Activated CD8-positive, alpha-beta memory T cell treated with anti-CD3 and anti-CD28 coated beads for 36 hours (primary cell): ENCODE measurements at regions not wholly inside any gene's neighbourhood (a gene's known extent, or its start where the extent isn't known, plus 50 kb on each side); places are given as distances from the start of the nearest gene placed in this dataset.
"Not testable (repeated sequence)": the region's sequence is repeated elsewhere in the genome, so short reads cannot be mapped to it uniquely, and the experiment has no call there.

Source experiments
- CTCF ChIA-PET: fragments of 350-600 bp; sonication (Branson Sonifier 250); formaldehyde crosslinking; loops from one replicate; lab custom pipeline; 2021; ENCODE audit warnings: antibody characterized with exemption; lab: Charles Lee
- POLR2A ChIA-PET: fragments of 350-600 bp; sonication (Branson Sonifier 250); formaldehyde crosslinking; loops from one replicate; lab custom pipeline; 2021; ENCODE audit warnings: antibody characterized with exemption; lab: Charles Lee

DNA sequence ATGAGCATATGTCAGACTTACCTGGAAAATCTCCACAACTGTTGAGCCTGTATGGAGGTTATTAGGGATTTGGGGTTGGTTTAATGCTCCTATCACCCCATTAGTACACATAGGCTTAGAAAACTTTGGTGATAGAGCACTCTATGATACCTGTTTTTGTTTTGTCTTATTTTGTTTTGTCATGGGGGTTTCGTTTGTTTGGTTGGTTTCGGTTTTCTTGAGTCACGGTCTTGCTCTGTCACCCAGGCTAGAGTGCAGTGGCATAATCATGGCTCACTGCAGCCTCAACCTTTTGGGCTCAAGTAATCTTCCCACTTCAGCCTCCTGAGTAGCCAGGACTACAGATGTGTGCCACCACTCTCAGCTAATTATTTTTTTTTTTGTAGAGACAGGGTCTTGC, 70.0 kb downstream of the MZT1 start:
- POLR2A ChIA-PET: no interaction called here
- CTCF ChIA-PET: no interaction called here

GRCh38 chr13:72656357-72656756, 71.1 kb downstream of the MZT1 start:
- POLR2A ChIA-PET: no interaction called here
- CTCF ChIA-PET: no interaction called here

- CTCF ChIA-PET: no interaction called here
- POLR2A ChIA-PET: no interaction called here
Measured at GRCh38 chr13:72653506-72653905, 73.9 kb downstream of the MZT1 start.

DNA sequence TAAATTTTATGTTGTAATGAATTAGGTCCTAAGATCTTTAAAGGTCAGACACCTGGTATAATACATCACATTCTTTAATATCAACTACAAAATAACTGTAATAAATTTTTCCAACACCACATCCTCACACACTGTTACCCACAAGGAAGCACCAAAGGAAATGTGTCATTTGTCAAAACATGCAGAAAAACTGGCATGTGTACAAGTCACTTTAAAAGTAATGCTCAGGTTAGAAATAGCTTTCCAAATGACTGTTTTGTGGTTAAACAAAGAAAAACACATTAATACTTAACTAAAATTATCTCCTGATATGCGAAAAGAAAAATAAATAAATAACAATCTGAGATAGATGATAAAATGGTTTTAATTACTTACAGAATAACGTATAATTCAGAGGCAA, 74.7 kb downstream of the MZT1 start:
- ChIA-PET POLR2A (no interaction called here), CTCF (no interaction called here)

- POLR2A ChIA-PET: no interaction called here
- CTCF ChIA-PET: no interaction called here
Measured at GRCh38 chr13:72651144-72651543, 76.3 kb downstream of the MZT1 start.

GRCh38 chr13:72650051-72650700, 77.3 kb downstream of the MZT1 start:
- ChIA-PET POLR2A (no interaction called here), CTCF (no interaction called here)

DNA sequence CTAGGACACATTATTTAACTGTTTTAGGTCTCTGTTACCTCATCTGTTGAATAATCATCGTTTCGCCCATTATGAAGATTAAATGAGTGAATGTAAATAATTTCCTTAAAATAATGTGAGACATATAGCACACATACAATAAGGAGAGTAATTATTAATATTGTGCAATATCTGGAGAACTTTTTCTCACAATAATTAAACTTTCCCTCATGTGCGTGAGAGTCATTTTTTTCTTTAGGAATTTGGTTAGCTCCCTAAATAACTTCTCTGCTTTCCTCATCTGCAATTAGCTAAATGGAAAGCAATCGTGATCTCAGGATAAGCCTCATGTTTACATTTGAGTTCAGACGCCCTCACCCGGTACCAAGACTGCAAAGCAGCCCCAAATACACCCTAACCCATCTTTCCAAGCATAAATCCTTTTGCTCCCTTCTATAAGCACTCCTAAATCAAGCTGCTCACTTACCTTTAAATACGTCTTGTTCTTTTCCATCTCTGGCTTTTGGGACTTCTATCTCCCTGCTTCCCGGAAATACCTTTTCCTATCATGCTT, 78.8 kb downstream of the MZT1 start:
- ChIA-PET POLR2A (no interaction called here), CTCF (no interaction called here)

DNA sequence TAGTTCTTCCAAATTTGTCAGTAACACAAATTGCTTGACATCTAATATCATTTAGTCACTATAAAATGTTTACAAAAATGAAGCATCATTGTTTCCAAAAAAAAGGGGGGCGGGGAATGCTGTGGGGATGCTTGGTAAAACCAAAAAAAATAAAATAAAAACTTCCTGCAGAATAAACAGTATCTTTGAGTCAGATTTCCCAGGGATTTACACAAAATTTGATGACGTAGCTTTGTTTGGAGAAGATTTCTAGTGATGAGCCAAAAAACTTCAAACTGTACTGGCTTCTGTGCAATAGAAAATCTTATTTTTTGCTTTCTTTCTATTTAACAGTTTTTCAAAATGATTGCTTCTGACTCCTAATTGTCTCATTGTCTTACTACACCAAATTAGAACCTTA, 80.0 kb downstream of the MZT1 start:
- POLR2A ChIA-PET: no interaction called here
- CTCF ChIA-PET: no interaction called here

GRCh38 chr13:72645521-72645920, 81.9 kb downstream of the MZT1 start:
- CTCF ChIA-PET: no interaction called here
- POLR2A ChIA-PET: no interaction called here

DNA sequence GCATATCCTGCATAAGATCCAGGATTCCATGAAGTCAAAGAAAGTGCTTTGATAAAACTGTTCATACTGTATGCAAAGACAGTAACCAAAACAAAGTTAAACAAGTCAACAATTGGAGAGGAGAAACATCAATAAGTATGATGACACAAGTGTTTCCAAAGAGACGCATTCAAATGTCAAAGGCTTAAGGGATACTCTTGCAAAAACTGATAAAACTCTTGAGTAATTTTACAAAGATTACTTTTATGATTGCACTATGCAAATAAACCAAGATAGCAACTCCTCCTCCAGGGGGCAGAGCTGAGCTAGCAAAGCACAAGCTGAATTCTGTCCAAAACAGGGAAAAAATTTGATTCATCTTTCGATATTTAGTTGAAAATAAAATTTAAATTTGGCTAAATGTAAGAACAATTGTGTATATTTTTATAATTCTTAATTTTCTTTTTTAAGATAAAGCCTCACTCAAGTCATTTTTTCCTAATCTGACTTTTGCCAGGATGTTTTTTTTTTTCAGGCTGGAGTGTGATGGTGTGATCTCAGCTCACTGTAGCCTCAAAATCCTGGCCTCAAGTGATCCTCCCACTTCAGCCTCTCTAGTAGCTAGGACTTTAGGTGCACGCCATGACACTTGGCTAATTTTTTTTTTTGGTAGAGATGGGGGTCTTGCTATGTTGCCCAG, 84.0 kb downstream of the MZT1 start:
- POLR2A ChIA-PET: no interaction called here
- CTCF ChIA-PET: no interaction called here

DNA sequence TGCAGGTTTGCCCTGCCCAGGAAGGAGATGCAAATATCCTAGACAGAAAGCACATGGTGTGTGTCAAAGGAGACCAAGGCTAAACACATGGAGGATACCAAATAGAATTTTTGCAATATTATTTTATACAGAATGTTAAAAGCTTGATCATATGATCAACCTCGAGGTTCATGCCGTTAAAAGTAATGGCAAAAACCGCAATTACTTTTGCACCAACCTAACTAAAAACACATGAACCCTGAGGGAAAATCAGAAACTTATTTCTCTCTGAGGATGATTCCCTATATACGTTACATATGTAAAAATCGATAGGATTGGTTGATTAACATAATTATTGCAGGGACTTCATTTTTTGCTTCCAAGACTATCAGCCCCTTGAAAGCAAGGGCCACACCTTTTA, 88.1 kb downstream of the MZT1 start:
- CTCF ChIA-PET: no interaction called here
- POLR2A ChIA-PET: no interaction called here

DNA sequence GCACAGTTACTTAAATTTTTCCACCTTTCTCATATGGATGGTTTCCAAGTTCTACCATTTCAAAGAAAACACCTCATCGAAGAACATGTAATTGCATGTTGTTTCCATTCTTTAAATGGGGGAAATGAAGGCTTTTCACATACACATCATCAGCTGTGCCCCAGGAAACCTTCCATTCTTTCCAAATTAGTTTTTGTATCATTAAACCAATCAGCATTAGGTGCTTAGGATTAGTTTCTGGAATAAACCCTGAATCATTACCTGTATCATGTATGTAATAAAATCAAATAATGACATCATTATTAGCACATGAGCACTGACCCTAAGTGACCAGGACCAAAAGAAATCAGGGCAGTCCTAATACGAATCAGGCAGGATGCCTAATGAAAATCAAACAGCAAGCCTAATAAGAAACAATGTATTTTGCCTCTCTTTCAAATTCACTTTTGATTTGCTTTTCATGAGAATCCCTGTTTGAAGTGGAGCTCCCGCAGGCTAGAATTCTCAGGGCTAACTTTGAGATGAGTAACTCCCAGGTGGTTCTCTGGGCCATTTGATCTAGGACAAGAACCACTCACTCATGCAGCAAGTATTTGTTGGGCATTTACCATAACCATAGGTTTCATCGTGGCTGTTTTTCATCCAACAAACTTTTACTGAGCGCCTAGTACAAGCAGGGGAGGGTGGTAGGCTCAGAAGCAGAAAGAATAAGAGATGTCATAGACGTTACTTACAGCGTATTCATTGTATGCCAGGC, 89.2 kb downstream of the MZT1 start:
- ChIA-PET CTCF (no interaction called here), POLR2A (no interaction called here)

GRCh38 chr13:72637561-72637960, 89.9 kb downstream of the MZT1 start:
- CTCF ChIA-PET: no interaction called here
- POLR2A ChIA-PET: no interaction called here

DNA sequence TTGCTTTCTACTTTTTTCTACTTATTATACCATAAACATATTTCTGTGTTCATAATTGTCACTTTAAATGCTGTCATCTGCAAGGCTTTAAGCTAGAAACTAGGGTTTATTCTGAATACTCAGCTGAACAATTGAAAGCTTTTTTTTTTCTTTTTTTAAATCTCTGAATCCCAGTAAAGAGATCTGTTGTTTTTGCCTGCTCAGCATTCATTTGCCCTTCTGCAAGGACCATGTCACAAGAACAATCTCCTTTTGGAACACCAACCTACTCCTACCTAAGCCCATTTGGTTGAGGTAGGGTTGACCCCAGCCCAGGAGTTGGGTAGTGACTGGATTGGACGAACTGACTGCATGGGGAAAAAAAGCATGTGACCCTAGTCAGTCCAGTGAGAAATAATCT, 92.6 kb downstream of the MZT1 start:
- POLR2A ChIA-PET: no interaction called here
- CTCF ChIA-PET: no interaction called here

- CTCF ChIA-PET: no interaction called here
- POLR2A ChIA-PET: no interaction called here
Measured at GRCh38 chr13:72622546-72622945, 104.9 kb downstream of the MZT1 start.

GRCh38 chr13:72620874-72621273, 106.6 kb downstream of the MZT1 start:
- ChIA-PET CTCF (no interaction called here), POLR2A (no interaction called here)

GRCh38 chr13:72617951-72618350, 109.5 kb downstream of the MZT1 start:
- ChIA-PET POLR2A (no interaction called here), CTCF (no interaction called here)

DNA sequence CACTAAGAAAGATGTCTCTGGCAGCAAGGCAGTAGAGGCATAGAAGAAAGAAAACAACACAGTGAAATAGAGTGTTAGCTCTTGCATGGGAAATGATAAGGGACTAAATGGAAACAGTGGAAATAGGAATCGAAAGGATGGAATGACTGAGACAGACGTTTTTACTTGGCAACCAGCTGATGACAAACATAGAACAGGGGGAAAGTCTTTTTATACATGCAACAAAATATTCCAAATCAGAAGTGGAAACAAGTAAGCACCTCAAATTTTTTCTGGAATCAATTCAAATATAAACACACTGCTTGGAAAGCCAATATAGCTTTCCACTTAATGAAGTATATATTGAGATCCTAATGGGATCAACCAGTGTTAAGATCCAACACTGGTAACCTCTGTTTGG, 110.2 kb downstream of the MZT1 start:
- CTCF ChIA-PET: interaction anchor here (0.7 kb wide), 1 partner anchor 988 kb away, joined by 4 read pairs; no protein-coding TSS in a partner anchor
- POLR2A ChIA-PET: no interaction called here

- CTCF ChIA-PET, POLR2A ChIA-PET: not testable (repeated sequence)
Measured at GRCh38 chr13:72610251-72610891, 117.1 kb downstream of the MZT1 start.

GRCh38 chr13:72599178-72599743, 128.2 kb downstream of the MZT1 start:
- ChIA-PET POLR2A (no interaction called here), CTCF (no interaction called here)
